Breast epithelium (tissue), 3 donors: ENCODE measurements at regions not wholly inside any gene's neighbourhood (a gene's known extent, or its start where the extent isn't known, plus 50 kb on each side); places are given as distances from the start of the nearest gene placed in this dataset.

Experiments used
- POLR2A ChIP-seq: fragments of 450-650 bp; IDR thresholded peaks from one replicate; pipeline ENCODE4 v1.6.1; 2016; ENCODE audit warnings: antibody characterized with exemption, mild to moderate bottlenecking, moderate library complexity
- POLR2AphosphoS5 ChIP-seq, 3 donors: sonication (generic); formaldehyde crosslinking; IDR thresholded peaks; one replicate each; pipeline ENCODE4 v1.6.1; 2017; ENCODE audit warnings: antibody characterized with exemption in 3 of 3
- TF ChIP-seq, protein P1 (sequence below), 3 donors: fragments of 450-650 bp; IDR thresholded peaks; one replicate each; pipeline ENCODE4 v1.5.1; 2016 to 2017; ENCODE audit warnings: antibody characterized with exemption in 3 of 3, mild to moderate bottlenecking in 3 of 3, moderate library complexity in 3 of 3

DNA sequence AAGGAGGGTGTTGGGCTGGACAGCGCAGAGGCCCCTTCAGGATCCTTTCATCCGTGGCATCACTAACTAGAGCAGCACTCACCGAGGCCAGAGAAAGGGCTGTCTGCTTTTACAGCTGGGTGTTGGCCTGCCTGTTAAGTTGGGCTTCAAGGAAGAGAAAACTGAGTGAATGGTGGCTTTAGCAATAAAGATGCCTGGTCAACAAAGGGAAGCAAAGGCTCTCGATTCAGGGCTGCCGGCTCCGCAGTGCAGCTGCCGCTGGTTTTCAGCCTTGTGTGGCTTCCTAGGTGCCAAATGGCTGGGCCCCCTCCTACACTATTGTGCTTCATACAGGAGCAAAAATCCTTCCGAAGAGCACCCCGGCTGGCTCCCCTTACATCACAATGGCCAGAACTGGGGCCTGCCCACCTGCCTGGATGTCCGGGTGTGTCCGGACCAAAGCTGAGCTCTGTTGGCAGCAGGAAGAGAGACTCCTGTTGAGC lies 61.0 kb upstream of the GPR45 start:
- TF ChIP-seq, protein P1, sequence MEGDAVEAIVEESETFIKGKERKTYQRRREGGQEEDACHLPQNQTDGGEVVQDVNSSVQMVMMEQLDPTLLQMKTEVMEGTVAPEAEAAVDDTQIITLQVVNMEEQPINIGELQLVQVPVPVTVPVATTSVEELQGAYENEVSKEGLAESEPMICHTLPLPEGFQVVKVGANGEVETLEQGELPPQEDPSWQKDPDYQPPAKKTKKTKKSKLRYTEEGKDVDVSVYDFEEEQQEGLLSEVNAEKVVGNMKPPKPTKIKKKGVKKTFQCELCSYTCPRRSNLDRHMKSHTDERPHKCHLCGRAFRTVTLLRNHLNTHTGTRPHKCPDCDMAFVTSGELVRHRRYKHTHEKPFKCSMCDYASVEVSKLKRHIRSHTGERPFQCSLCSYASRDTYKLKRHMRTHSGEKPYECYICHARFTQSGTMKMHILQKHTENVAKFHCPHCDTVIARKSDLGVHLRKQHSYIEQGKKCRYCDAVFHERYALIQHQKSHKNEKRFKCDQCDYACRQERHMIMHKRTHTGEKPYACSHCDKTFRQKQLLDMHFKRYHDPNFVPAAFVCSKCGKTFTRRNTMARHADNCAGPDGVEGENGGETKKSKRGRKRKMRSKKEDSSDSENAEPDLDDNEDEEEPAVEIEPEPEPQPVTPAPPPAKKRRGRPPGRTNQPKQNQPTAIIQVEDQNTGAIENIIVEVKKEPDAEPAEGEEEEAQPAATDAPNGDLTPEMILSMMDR (IDR thresholded peaks at IDR 0.05) = no peak
- TF ChIP-seq POLR2AphosphoS5 (IDR thresholded peaks at IDR 0.05) = no peak
- no peak for TF ChIP-seq POLR2A
